GM19455 (cell line): ENCODE measurements at regions not wholly inside any gene's neighbourhood (a gene's known extent, or its start where the extent isn't known, plus 50 kb on each side); places are given as distances from the start of the nearest gene placed in this dataset.

Source experiments
- ATAC-seq: cut with Tn5 transposase; IDR thresholded peaks from one replicate; pipeline ENCODE4 v1.9.1; 2021; ENCODE audit not compliant: unreplicated experiment

DNA sequence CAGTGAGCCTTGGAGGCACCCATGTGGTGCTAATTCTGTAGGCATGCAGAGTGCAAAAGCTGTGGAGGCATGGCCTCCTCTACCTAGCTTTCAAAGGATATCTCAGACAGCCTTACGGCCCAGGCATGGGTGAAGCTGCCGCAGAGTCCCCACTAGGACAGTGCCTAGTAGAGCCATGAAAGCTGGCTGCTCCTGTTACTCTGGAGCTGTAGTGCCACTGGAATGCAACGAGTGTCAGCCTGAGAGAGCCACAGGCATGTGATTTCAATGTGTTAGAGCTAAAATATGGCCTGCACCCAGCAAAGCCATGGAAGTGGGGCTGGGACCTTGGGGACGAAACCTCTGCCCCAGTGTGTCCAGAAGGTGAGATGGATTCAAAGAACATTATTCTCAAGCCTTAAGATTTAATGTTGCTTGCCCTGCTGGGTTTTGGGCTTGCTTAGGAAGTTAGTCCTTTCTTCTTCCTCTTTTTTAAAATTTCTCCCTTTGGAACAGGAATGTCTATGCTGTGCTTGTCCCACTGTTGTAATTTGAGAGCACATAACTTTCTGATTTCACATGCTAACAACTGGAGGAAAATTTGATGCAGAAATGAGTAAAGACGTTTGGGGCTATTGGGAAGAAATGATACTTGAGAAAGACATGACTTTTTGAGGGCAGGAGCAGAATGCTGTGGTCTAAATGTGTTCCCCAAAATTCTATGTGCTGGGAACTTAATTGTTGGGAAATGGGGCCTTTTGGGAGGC is 298.4 kb downstream of the PSAT1 start:
- no peak for ATAC-seq

DNA sequence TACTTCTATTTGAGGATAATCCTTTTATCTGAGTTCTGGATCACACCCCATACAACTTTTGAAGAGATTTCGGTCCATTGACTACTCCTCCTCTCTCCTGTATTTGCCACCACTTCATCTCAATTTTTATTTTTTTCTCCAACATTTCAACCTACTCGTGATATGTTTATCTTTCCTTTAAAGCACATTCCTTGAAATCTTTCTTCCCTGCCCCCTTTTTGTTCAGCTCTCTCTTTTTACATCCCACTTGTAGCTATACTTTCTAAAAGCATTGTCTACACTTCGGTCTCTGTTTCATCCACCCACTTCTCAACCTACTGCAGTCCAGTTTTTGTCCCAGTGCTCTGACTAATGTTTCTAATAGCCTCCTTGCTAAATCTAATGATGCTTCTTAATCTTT is 299.4 kb downstream of the PSAT1 start:
- no peak for ATAC-seq

DNA sequence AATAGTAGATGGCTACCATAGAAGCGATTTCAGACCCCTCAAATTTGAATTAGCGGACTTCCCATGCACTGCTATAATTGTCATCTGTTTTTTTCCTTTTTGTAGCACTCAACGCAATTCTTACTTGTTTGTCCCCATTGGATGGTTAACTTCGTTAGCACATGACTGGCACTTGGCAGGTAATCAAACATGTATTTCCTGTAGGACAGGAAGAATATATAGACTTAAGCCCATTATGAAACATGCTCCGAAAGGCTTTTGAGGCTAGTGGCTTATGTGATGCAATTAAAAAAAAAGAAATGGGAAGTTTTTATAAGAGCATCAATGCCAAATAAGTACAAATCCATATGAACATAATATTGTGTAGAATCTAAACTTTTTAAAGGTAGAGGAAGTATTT is 301.2 kb downstream of the PSAT1 start:
- ATAC-seq: no peak

DNA sequence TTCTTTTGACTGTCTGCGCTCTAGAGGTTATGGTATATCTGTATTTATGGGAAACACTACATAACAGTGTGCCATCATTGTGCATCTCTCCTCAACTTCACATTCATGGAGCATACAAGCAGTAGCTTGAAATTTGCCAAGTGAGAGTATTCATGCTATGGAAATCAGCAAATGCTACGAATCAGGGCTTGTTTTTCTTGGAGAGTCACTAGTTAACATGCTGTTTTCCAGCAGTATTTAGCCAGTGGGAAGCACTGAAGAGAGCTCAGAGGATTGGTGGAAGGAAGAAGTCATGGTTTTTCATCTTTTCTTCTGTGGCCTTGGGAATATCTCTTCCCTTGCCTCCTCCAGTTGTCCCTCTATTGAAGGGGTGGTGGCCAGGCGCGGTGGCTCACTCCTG is 303.0 kb downstream of the PSAT1 start:
- ATAC-seq: no peak

DNA sequence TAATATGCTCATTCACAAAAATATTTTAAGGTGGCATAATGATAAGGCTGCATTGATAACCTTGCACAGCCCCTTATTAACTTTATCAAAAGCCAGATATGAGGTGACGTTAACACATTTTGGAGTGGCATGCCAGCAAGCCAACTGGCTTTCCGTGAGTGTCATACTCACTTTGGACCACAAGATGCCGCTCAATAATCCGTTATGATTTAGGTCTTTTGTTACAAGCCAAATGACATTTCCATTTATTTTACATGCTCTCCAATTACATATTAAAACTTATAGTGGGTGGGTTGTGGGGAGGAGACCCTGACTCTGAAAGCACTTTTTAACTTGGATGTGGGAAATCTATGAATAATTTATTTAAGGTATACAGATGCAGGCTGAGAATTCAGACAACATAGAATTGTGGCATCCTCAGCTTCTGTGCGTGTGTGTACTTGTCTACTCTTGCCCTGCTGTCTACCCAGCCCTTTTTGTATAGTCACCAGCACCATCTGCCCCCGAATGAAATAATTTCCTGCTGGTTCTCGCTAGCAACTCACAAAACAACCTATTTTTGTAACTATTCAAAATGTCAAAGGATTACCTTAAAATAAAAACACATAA is 305.1 kb downstream of the PSAT1 start:
- no peak for ATAC-seq

DNA sequence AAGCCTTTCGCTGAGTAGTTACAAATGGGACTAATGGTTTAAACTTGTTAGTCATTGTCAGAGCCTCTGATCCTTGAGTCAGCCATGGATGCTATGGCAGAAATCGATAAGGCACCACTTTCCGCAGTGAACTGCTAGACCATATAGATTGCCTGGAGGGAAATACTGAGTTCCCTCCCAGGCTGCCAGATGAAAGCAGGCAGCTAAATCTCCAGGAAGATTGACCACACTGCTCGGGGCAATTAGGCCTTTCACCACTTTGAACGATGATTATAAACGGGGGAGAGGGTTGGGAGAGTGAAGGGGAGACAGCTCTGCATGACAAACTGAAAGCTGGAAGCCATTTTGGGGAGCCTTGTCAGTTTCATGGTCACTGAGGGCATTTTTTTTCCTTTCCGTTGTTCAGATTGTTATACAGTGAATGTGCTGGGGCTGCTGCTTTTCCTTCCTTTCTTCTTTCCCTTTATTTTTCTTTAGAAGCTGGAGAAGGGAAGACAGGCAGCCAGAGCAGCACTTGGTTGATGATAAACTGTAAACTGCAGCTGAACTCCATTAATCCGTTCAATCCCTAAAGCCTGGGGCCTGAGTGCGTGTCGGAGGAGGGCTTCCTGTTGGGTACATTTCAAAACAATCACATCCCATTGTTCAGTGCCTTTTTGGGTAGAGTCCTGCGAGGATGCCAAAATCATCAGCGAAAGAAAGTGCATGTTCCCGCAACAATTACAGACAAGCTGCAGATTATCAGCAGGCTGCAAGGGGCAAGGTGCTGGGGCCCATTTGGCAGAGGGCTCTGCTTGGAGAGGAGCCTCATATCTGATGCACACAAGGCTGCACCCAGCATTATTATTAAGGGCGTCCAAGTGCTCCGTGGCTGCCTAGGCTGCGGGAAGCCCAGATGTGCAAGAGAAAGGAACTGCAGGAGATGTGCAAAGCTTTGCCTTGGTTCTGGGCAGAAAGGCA is 308.4 kb downstream of the PSAT1 start:
- ATAC-seq: no peak

DNA sequence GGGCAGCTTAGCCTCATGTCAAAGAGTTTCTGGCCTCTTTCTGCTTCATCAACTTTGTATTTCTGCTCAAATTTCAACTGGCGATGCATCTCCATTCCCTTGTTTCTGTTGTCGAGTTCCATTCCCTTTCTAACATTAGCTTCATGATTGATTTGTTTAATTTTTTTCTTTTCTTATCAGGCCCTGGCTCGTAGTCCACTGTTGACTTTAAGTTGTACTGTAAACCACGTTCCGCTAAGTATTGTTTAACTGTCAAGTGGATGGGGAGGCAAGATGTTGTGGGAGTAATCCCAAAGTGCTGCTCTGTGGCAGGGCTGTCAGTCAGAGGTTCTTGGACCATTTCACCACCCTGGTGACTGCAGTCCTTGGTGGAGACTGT is 309.1 kb downstream of the PSAT1 start:
- ATAC-seq: no peak

DNA sequence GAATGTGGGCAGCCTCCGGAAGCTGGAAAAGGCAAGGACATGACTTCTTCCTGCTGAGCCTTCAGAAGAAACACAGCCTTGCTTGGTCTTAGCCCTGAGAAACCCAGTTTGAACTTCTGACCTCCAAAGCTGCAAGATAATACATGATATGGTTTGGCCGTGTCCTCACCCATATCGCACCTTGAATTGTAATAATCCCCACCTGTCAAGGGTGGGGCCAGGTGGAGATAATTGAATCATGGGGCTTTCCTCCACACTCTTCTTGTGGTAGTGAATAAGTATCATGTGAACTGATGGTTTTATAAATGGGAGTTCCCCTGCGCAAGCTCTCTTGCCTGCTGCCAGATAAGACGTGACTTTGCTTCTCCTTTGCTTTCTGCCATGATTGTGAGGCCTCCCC is 310.9 kb downstream of the PSAT1 start:
- no peak for ATAC-seq

DNA sequence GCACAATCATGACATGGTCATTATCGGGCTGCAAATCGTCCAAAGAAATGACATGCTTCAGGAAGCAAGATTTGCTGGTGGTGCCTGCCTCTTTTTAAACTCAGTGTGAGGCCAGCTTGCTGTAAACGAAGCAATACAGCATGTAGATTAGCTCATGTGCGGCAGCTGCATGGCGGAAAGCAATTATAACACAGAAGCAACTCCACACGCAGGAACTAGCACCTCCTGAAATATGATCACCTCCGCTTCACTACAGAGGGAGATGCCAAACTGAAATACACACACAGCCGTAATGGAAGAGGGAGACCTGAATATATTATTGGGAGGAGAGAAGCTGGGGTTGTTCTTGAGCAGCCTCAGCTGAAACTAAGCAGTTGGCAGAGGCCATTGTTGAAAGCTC is 312.5 kb downstream of the PSAT1 start:
- ATAC-seq: no peak

DNA sequence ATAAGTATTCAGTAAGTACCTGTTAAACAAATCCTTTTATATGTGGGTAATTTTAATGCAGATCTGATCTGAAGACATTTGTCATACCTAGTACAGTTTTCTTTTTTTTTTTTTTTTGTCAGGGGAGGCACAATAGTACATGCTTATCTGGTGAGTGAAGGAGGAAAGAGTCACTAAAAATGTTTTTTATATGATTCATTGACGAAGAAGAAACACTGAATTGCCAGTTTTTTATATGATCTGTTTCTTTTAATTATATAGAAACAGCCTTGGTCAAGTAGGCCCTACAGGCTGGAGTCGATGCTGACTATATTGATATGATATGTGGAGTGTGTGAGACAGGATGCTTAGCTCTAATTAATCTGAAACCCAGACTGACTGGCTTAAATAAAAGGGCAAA is 315.2 kb downstream of the PSAT1 start:
- ATAC-seq: no peak

DNA sequence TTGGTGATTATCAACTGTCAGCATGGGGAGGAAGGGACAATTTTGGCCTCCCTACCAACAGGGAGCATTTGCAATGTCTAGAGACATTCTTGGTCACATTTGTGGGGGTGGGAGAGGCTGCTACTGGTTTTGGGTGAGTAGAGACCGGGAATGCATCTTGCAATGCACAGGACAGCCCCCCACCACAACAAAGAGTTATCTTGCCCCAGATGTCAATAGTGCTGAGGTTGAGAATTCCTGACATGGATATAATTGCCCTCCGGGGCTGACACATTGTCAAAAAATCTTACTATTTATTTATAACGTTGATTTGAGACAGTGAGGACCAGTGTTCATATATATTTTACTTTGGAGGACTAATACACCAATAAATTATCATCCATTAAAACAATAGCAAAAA is 316.1 kb downstream of the PSAT1 start:
- ATAC-seq: no peak

DNA sequence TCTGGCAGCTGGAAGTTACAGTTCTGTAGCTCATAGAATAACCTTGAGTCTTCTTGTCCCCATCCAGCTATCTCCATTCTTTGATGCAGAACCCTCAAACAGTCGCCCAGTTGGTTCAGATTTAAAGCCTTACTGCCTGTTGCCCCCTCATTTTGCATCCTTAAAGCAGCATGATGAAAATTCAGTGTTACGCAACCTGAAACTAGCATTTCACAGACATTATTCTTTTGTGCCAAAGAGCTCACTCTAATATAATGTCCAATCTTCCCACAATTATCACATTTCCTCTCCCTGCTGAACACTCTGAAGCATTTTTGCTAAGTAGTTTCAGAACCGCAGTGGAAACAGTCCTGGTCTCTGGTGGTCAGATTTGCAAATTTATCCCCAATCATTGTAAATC is 318.0 kb downstream of the PSAT1 start:
- no peak for ATAC-seq

DNA sequence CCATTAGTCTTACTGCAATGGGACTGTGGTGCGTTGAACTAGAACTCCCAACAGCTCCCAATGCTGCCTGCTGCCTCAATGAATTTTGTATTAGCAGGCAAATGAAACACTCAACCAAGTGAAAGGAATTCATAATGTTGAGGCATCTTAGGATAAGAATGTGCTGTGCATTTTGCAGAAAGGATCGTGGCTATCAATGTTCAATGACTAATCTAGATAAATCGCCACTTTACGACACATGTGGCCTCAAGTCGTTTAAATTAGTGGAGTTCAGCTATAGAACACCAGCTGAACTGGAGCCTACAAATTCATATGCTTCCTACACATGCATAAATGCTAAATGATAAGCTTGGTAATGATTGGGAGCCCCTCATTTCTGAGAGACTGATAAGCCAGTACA is 318.4 kb downstream of the PSAT1 start:
- ATAC-seq: no peak

DNA sequence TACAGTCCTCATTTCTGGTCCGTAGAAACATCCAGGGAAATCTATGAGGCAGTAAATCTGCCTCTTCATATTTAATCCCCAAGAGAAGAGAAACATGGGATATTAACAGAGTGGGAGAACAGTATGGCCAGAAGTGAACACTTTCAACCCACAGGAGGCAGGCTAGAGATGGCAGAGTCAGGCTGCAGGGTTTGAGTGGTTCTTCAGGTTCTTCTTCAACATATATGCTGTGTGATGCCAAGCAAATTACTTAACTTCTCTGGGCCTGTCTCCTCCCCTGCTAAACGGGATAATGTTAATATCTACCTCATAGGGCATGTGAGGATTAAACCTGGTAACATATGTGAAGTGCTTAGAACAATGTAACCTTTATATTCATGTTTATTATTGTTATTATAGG is 321.8 kb downstream of the PSAT1 start:
- ATAC-seq: no peak

DNA sequence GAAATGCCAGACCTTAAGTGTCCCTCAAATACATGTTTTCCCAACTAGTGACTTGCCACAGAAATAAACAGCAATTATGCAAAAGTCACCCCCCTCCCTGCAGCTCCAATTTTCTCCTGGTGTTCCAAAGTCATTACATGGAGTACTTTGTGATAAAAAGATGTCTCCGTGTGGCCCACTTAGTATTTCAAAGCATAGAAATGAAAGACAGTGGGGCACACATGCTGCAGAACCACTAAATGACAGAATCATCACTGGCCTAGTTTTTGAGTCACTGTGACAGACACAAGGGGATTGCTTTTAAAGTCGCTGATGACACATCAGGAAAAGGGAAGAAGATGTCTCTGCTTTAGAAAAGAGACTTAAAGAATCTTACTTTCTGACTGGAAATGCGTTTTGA is 323.4 kb downstream of the PSAT1 start:
- ATAC-seq: no peak

DNA sequence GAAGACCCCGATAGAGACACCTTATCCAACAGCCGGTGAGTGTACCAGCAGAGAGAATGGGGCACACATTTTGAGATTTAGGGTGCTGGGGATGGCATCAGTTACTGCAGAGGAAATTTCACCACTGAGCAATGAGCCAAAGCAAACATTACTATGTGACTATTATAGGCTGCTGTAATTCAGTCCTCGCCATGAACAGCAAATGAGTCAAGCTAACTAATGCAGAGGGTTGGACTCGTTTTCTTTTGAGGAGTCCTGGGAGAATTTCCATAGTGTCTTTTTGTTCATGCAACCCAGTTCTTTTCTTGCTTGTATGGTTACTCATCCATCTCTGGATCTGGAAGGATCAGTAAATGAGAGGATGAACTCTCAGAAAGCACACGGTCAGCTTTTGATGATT is 323.8 kb downstream of the PSAT1 start:
- ATAC-seq: no peak

DNA sequence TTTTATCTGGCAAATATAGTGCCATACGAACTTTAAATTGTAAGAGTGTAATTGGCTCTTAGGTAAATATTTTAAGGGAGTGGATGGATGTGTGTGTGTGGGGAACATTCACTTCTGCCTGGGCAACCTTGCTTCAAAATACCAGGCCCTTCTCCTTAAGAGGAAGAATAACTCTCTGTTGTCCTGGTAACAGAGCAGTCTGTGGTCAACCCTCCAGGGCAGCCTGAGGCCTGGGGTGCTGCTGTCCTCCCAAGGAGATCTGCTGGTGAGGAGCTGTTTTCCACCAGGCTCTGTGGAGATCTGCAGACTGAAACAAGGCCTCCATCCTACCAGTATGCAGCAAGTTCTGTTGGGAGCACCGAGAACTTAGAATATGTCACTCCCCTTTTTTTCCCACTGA is 325.2 kb downstream of the PSAT1 start:
- ATAC-seq: no peak

DNA sequence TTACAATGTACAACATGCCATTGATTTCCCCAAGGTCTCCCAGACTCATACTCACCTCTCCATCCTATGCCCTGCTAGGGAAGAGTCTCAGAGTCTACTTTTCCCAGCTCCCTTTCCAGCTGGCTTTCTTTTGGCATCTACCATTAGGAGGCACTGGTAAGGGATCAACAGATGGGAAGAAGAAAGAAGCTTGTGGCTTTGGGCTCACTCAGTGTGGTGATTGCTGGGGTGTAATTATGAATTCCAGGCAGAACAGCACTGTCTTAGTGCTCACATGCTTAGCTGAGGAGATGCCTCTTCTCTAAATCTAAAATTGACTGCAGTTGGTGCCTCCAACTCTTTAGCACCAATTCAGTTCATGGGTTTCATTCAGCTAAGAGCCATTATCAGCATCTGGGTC is 330.0 kb downstream of the PSAT1 start:
- no peak for ATAC-seq

DNA sequence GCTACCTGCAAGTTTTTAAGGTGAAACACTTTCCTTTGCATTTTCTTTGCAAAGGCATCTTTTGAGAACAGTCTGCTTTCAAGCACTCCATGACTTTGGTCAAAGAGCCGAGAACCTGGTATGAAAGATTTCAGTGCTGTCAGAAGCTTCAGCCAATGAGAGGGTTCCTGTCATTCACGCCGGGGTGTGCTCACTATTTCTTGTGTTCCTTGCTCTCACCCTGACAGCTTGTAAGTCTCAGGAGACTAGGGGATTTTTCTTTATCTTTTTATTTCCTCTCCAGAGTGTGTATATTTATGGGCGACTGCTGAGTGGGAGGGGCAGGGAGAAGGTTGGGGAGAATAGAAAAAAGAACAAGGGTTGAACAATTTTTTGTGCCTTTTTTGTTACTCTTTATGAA is 334.0 kb downstream of the PSAT1 start:
- no peak for ATAC-seq

DNA sequence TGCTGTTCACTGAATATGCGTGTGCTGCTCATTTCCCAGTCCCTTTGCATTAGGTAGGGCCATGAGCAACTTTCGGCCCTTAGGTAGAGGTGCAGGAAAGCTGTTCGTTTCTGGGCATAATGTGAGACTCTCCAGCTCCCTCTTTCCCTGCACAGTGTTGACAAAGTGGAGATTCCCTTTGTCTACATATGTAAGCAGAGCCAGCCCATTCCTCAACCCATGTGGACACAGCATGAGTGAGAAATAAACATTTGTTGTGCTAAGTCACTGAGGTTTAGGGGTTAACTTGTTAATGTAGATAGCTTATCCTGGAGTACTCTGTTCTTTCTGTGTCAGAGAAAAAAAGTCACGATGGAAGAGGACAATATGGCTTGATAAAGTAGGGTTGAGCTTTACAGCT is 343.8 kb downstream of the PSAT1 start:
- ATAC-seq: no peak

DNA sequence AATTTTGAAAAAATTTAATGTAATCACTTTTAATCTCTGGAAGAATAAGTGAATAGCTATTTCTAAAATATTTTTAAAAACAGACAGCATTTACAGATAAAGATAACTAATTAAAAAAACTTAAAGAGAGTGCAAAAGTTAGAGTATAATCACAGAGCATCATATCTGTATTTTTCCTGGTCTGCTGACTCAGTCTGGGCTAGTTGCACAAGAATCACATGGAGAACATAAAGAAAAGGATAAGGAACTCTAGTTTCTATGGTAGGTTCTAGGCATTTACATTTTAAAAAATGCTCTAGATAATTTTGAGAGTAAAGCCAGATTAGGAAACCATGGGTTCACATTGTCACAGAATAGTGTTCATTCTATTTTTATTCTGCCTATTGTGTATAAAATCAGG is 347.4 kb downstream of the PSAT1 start:
- ATAC-seq: no peak

DNA sequence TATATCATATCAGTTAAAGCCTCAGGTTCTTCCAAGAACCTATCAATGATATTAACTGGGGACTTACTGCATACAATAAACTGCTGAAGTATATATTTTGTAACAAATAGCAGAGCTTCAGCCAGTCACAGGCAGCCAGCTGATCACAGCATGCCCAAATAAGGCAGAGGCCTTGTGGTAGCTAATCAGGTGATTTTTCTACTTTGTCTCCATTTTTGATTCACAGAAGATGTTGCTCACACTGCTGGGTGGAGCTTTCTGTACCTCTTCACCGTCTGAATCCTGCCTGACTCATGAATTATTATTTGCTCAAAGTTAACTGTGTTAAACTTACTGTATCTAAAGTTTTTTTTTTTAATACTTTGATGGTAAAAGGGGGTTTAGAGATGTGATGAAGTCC is 357.4 kb downstream of the PSAT1 start:
- no peak for ATAC-seq
